ENCODE measurements at regions not wholly inside any gene's neighbourhood (a gene's known extent, or its start where the extent isn't known, plus 50 kb on each side); places are given as distances from the start of the nearest gene placed in this dataset.

GRCh38 chr7:109532262-109532992, 962.8 kb downstream of the DNAJB9 start (continued):
- no peak for TF ChIP-seq GLIS3 (CRISPR knock-in tag; IDR thresholded peaks at IDR 0.05)
- TF ChIP-seq ARNTL (CRISPR knock-in tag; IDR thresholded peaks at IDR 0.05; ENCODE audit: borderline replicate concordance, low read depth) = no peak
- TF ChIP-seq ESRRG (CRISPR knock-in tag; IDR thresholded peaks at IDR 0.05) = no peak

DNA sequence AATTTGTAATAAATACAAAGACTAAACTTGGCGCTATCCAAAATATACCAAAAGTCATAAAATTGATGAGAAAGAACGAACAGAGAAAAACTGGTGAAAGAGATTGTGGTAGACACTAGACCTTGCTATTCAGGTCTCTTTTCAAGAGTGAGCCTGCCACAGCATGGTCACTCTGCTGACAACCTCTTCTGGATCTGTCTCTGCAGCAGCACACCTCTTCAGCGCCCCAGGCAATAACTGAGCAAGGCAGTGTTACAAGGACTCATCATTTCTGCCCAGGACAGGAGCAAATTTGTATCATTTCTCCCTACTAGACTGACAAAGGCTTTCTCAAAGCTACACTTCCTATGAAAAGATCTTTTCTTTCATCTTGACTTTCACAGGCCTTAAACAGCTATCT, 976.0 kb downstream of the DNAJB9 start:
- TF ChIP-seq GLIS3 (CRISPR knock-in tag; IDR thresholded peaks at IDR 0.05) (no peak), ZNF565 (CRISPR knock-in tag; conservative IDR thresholded peaks at IDR 0.05; ENCODE audit: low read depth) (no peak), TOX (CRISPR knock-in tag; IDR thresholded peaks at IDR 0.05; ENCODE audit: borderline replicate concordance) (no peak), ZNF70 (CRISPR knock-in tag; IDR thresholded peaks at IDR 0.05) (no peak), TSHZ2 (CRISPR knock-in tag; IDR thresholded peaks at IDR 0.05) (no peak), SNAI2 (CRISPR knock-in tag; IDR thresholded peaks at IDR 0.05) (no peak), CSRNP3 (CRISPR knock-in tag; IDR thresholded peaks at IDR 0.05) (no peak), PPARA (CRISPR knock-in tag; IDR thresholded peaks at IDR 0.05; ENCODE audit: borderline replicate concordance) (no peak), ZC3H10 (CRISPR knock-in tag; IDR thresholded peaks at IDR 0.05) (no peak)
- TF ChIP-seq, protein P1, sequence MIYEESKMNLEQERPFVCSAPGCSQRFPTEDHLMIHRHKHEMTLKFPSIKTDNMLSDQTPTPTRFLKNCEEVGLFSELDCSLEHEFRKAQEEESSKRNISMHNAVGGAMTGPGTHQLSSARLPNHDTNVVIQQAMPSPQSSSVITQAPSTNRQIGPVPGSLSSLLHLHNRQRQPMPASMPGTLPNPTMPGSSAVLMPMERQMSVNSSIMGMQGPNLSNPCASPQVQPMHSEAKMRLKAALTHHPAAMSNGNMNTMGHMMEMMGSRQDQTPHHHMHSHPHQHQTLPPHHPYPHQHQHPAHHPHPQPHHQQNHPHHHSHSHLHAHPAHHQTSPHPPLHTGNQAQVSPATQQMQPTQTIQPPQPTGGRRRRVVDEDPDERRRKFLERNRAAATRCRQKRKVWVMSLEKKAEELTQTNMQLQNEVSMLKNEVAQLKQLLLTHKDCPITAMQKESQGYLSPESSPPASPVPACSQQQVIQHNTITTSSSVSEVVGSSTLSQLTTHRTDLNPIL (CRISPR knock-in tag; IDR thresholded peaks at IDR 0.05; ENCODE audit: low read depth) = no peak
- ATAC-seq = no peak

- no peak for ATAC-seq
- TF ChIP-seq ZFP3 (CRISPR knock-in tag; IDR thresholded peaks at IDR 0.05) = no peak
- no peak for TF ChIP-seq CSRNP3 (CRISPR knock-in tag; IDR thresholded peaks at IDR 0.05)
- TF ChIP-seq BACH2 (CRISPR knock-in tag; IDR thresholded peaks at IDR 0.05; ENCODE audit: borderline replicate concordance) = no peak
- TF ChIP-seq ZNF8 (CRISPR knock-in tag; IDR thresholded peaks at IDR 0.05) = no peak
- no peak for TF ChIP-seq ZC3H10 (CRISPR knock-in tag; IDR thresholded peaks at IDR 0.05)
- TF ChIP-seq CSDC2 (CRISPR knock-in tag; IDR thresholded peaks at IDR 0.05) = no peak
- no peak for TF ChIP-seq SNAI2 (CRISPR knock-in tag; IDR thresholded peaks at IDR 0.05)
- TF ChIP-seq, protein P1 (CRISPR knock-in tag; IDR thresholded peaks at IDR 0.05; ENCODE audit: low read depth) = no peak
- TF ChIP-seq TCF4 (CRISPR knock-in tag; IDR thresholded peaks at IDR 0.05; ENCODE audit: borderline replicate concordance) = no peak
- TF ChIP-seq TOX (CRISPR knock-in tag; IDR thresholded peaks at IDR 0.05; ENCODE audit: borderline replicate concordance) = no peak
- TF ChIP-seq, protein P2, sequence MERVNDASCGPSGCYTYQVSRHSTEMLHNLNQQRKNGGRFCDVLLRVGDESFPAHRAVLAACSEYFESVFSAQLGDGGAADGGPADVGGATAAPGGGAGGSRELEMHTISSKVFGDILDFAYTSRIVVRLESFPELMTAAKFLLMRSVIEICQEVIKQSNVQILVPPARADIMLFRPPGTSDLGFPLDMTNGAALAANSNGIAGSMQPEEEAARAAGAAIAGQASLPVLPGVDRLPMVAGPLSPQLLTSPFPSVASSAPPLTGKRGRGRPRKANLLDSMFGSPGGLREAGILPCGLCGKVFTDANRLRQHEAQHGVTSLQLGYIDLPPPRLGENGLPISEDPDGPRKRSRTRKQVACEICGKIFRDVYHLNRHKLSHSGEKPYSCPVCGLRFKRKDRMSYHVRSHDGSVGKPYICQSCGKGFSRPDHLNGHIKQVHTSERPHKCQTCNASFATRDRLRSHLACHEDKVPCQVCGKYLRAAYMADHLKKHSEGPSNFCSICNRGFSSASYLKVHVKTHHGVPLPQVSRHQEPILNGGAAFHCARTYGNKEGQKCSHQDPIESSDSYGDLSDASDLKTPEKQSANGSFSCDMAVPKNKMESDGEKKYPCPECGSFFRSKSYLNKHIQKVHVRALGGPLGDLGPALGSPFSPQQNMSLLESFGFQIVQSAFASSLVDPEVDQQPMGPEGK (CRISPR knock-in tag; IDR thresholded peaks at IDR 0.05; ENCODE audit: borderline replicate concordance) = no peak
- TF ChIP-seq RARB (CRISPR knock-in tag; IDR thresholded peaks at IDR 0.05) = no peak
- no peak for TF ChIP-seq TSHZ2 (CRISPR knock-in tag; IDR thresholded peaks at IDR 0.05)
- TF ChIP-seq ARNTL (CRISPR knock-in tag; IDR thresholded peaks at IDR 0.05; ENCODE audit: borderline replicate concordance, low read depth) = no peak
- no peak for TF ChIP-seq ZFP30 (CRISPR knock-in tag; IDR thresholded peaks at IDR 0.05)
- no peak for TF ChIP-seq OSR1 (CRISPR knock-in tag; IDR thresholded peaks at IDR 0.05)
Observed at GRCh38 chr7:109549471-109550193, 980.0 kb downstream of the DNAJB9 start.

All from SK-N-SH treated with all-trans-retinoic acid at 6 μM for 48 hours (cell line).